Sigmoid colon (tissue), 6 donors: ENCODE measurements at regions not wholly inside any gene's neighbourhood (a gene's known extent, or its start where the extent isn't known, plus 50 kb on each side); places are given as distances from the start of the nearest gene placed in this dataset.

Experiments used
- DNase-seq: peaks from one replicate; pipeline ENCODE4 v3.0.0-alpha.2; 2019
- H3K27ac ChIP-seq, 4 donors: fragments of 200-600 bp; sonication (generic); one replicate each; pipeline ENCODE4 v1.5.1; 2016 to 2019; ENCODE audit warnings: mild to moderate bottlenecking in 1 of 4
- H3K27me3 ChIP-seq, 3 donors: fragments of 200-600 bp; sonication (generic); one replicate each; pipeline ENCODE4 v1.5.1; 2019; ENCODE audit warnings: mild to moderate bottlenecking in 1 of 3
- H3K36me3 ChIP-seq, 4 donors: fragments of 200-600 bp; sonication (generic); one replicate each; pipeline ENCODE4 v1.5.1; 2016 to 2019
- H3K4me1 ChIP-seq, 4 donors: fragments of 200-600 bp; sonication (generic); one replicate each; pipeline ENCODE4 v1.5.1; 2017 to 2019
- H3K4me3 ChIP-seq, 4 donors: fragments of 200-600 bp; sonication (generic); one replicate each; pipeline ENCODE4 v1.5.1; 2017 to 2019; ENCODE audit warnings: mild to moderate bottlenecking in 2 of 4, moderate library complexity in 1 of 4
- H3K9me3 ChIP-seq, 4 donors: fragments of 200-600 bp in 3 of 4; sonication (generic) in 3 of 4; one replicate each; pipeline versions ENCODE4 v1.5.1 to v1.6.1; 2013 to 2019
- EP300 ChIP-seq, 4 donors: sonication (generic); formaldehyde crosslinking; IDR thresholded peaks; one replicate each; pipeline ENCODE4 v1.6.1; 2017; ENCODE audit warnings: antibody characterized with exemption in 4 of 4
- POLR2A ChIP-seq, 2 donors: fragments of 450-650 bp; IDR thresholded peaks; one replicate each; pipeline ENCODE4 v1.6.1; 2016; ENCODE audit warnings: antibody characterized with exemption in 2 of 2, mild to moderate bottlenecking in 2 of 2, moderate library complexity in 2 of 2
- POLR2AphosphoS5 ChIP-seq, 4 donors: sonication (generic); formaldehyde crosslinking; IDR thresholded peaks; one replicate each; pipeline ENCODE4 v1.6.1; 2017; ENCODE audit warnings: antibody characterized with exemption in 4 of 4
- WGBS, 2 donors: extraction: QIAGEN DNeasy Blood & Tissue Kit; methylation state at CpG; one replicate each; pipeline ENCODE4 v1.1.7; 2013; 5-methylcytosine and 5-hydroxymethylcytosine counted together
- intact Hi-C: fragments of 100-400 bp; cut with DNase I; formaldehyde crosslinking; loops from one replicate; pipeline ENCODE4 v1.15.1; 2023
- TF ChIP-seq, protein P1 (sequence below), 4 experiments: fragments of 450-650 bp in 3 of 4; fragments of 200-600 bp in 1 of 4; IDR thresholded peaks; one replicate each; pipeline ENCODE4 v1.5.1; 2016 to 2019; ENCODE audit warnings: antibody characterized with exemption in 4 of 4, mild to moderate bottlenecking in 3 of 4, moderate library complexity in 2 of 4
- donor health status: healthy with polysubstance abuse.
- donor health status: healthy.

DNA sequence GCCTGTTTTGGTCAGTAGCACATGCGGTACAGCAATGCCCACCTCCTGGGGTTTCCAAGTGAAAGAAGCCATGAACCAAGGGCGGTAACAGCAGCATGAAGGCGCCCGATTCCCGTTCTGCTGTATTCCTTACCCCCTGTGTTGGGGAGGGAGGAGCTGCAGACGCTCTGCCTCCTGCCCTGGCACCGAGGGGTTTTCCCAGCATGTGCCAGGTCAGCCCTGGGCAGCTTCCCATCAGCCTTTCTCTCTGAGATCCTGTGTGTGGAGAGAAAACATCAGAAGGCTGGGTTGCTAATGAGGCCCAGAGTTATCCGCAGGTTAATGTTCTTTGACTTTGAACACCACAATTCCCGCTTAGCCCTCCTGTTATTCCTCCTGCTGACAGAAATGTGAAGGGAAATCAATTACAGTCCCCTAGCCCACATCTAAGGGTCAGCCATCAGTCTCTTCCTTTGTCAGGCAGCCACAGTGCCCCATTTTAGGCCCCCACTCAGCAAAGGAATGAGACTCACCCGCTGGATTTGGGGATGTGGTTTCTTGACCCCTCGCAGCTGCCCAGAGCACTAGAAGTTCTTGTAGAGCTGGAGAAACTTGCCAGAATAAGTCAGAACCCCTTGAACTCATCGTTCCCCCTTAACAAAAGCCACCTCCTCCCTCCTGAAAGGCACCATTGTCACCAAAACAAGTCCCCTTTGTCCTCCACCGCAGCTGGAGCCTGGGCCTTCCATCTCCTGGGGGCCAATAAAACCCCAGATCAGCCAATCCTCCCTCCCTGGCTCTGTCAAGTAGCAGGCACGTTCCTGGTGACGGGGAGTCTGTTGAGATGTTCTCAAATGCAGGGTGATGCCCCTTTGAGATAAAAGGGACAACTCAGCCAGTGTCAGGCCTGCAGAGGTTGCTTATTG lies 168.5 kb downstream of the KATNIP start:
- WGBS, 2 donors, result 66 to 79% methylated on average over 15 of the region's 15 CpGs
- peaks cover 0 to 17% (median 0%) of the 10 kb centered on the region in 4 donors for H3K36me3 ChIP-seq
- intact Hi-C loops, result no loop called here
- peak overlapping the region; percentile 46 to 68 (median 60) for H3K27ac ChIP-seq
- TF ChIP-seq POLR2AphosphoS5 (IDR thresholded peaks at IDR 0.05), result peak in 2 of 4 donors; percentile 10 to 40
- TF ChIP-seq, protein P1, sequence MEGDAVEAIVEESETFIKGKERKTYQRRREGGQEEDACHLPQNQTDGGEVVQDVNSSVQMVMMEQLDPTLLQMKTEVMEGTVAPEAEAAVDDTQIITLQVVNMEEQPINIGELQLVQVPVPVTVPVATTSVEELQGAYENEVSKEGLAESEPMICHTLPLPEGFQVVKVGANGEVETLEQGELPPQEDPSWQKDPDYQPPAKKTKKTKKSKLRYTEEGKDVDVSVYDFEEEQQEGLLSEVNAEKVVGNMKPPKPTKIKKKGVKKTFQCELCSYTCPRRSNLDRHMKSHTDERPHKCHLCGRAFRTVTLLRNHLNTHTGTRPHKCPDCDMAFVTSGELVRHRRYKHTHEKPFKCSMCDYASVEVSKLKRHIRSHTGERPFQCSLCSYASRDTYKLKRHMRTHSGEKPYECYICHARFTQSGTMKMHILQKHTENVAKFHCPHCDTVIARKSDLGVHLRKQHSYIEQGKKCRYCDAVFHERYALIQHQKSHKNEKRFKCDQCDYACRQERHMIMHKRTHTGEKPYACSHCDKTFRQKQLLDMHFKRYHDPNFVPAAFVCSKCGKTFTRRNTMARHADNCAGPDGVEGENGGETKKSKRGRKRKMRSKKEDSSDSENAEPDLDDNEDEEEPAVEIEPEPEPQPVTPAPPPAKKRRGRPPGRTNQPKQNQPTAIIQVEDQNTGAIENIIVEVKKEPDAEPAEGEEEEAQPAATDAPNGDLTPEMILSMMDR (IDR thresholded peaks at IDR 0.05), result no peak
- TF ChIP-seq POLR2A (IDR thresholded peaks at IDR 0.05), result no peak
- no peak for TF ChIP-seq EP300 (IDR thresholded peaks at IDR 0.05)
- H3K4me1 ChIP-seq, result peaks cover 0 to under 1% (median 0%) of the 10 kb centered on the region in 4 donors
- peak; percentile 80 for DNase-seq
- no peaks in the 10 kb centered on the region for H3K27me3 ChIP-seq
- no peak overlapping the region for H3K4me3 ChIP-seq
- no peaks in the 10 kb centered on the region for H3K9me3 ChIP-seq

DNA sequence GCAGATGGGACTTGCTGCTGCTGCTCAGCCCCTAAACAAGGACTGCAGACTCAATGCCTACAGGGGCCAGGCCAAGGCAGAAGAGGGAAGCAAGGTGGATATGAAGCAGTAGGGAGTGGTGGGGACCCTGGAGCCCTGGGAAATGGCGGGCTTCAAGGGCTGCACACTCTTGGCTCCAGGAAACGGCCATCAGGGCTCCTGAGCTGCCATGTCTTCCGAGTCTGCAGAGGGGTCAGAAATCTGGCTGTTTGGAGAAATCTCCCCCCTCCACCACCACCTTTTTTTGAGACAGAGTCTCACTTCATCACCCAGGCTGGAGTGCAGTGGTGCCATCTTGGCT lies 169.1 kb downstream of the KATNIP start:
- Histone ChIP-seq H3K4me3 (no peak overlapping the region), H3K9me3 (no peaks in the 10 kb centered on the region), H3K36me3 (peaks cover 0 to 17% (median 0%) of the 10 kb centered on the region in 4 donors), H3K4me1 (peaks cover 0 to 6% (median 4%) of the 10 kb centered on the region in 4 donors), H3K27ac (peak overlapping the region in 3 of 4 donors; percentile 38 to 66 (median 64)), H3K27me3 (no peaks in the 10 kb centered on the region)
- DNase-seq, result no peak
- intact Hi-C loops, result no loop called here
- WGBS, 2 donors, result 95 to 96% methylated on average over 3 of the region's 3 CpGs
- no peak for TF ChIP-seq EP300 (IDR thresholded peaks at IDR 0.05)
- no peak for TF ChIP-seq POLR2AphosphoS5 (IDR thresholded peaks at IDR 0.05)
- TF ChIP-seq POLR2A (IDR thresholded peaks at IDR 0.05), result no peak
- TF ChIP-seq, protein P1 (IDR thresholded peaks at IDR 0.05), result no peak

DNA sequence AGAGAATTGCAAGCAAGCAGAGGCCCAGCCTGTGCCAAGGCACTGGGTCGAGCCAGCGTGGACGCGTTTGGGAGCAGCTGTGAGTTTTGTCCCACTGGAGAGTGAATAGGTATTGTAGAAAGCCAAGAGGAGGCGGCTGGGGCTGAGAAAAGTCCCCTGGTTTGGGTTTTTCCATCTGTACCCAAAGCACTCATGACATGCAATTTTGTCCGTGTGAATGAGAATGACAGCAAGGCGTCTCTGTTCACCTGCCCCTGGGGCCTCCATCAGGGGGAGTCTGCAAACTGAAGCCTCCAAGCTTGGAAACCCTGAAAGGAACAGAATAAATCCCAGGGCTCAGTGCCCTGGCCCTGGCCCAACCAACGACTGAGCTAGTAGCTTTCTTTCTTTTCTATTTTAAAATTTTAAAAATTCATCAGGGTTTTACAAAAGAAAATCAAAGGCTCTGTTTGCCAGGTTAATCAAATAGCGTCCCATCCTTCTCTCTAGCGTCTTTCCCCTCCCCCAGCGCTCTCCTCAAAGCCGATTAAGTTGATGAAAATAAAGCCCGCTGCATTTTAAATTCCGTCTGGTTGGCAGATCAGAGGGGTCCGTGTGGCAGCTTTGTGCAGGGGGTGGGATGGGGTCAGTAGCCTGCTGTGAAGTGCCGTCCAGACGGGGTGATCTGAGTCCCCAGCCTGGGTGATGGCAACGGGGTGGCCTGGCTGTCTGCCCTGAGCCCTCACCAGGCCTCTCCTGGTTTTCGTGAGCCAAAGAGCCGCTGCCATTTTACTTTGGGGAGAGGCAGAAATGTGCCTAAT lies 171.0 kb downstream of the KATNIP start:
- TF ChIP-seq, protein P1 (IDR thresholded peaks at IDR 0.05), result no peak
- TF ChIP-seq POLR2AphosphoS5 (IDR thresholded peaks at IDR 0.05) (no peak), POLR2A (IDR thresholded peaks at IDR 0.05) (no peak), EP300 (IDR thresholded peaks at IDR 0.05) (no peak)
- H3K36me3 ChIP-seq, result peaks cover 0 to 15% (median 0%) of the 10 kb centered on the region in 4 donors
- 79 to 90% methylated on average over 20 of the region's 20 CpGs for WGBS, 2 donors
- H3K27ac ChIP-seq, result peak overlapping the region; percentile 65 to 72 (median 66)
- peak; percentile 61 for DNase-seq
- intact Hi-C loops, result no loop called here
- peaks cover 0 to 18% (median 13%) of the 10 kb centered on the region in 4 donors for H3K4me1 ChIP-seq
- no peaks in the 10 kb centered on the region for H3K9me3 ChIP-seq
- peak overlapping the region in 1 of 4 donors; percentile 17 for H3K4me3 ChIP-seq
- no peaks in the 10 kb centered on the region for H3K27me3 ChIP-seq

DNA sequence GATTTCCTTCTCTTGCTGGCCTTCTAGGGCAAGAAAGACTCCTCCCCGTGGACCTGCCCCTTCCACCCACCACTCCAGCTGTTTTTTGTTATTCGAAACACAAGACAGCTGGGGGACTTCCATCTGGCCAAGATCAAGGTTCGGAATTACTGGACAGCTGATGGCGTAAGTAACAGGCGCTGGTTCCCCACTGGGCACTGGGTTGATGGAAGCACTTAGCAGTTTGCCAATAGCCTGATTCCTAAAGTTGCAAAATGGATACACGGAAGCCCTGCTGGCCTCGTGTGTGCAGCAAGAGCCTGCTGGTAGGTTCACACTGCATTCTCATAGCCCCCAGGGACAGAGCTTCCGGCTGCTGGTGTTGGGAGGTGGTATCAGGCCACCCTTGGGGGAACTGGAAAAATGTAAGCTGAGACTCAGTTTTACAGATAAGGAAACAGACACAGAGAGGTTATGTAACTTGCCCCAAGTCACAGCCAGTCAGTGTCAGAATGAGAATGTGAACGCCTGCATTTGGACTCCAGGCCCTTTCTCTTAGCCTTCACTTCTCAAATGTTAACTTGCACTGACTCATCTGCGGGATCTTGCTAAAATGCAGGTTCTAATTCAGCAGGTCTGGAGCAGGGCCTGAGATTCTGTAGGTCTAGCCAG lies 171.7 kb downstream of the KATNIP start:
- H3K9me3 ChIP-seq, result no peaks in the 10 kb centered on the region
- peak; percentile 89 for DNase-seq
- intact Hi-C loops, result no loop called here
- H3K4me3 ChIP-seq, result peak overlapping the region in 1 of 4 donors; percentile 17
- H3K36me3 ChIP-seq, result peaks cover 0 to 18% (median 0%) of the 10 kb centered on the region in 4 donors
- no peaks in the 10 kb centered on the region for H3K27me3 ChIP-seq
- WGBS, 2 donors, result 76 to 79% methylated on average over 10 of the region's 10 CpGs
- H3K4me1 ChIP-seq, result peaks cover 0 to 18% (median 13%) of the 10 kb centered on the region in 4 donors
- TF ChIP-seq, protein P1 (IDR thresholded peaks at IDR 0.05), result no peak
- TF ChIP-seq POLR2AphosphoS5 (IDR thresholded peaks at IDR 0.05), result peak; percentile 56 to 82 (median 75)
- H3K27ac ChIP-seq, result peak overlapping the region; percentile 65 to 72 (median 66)
